ENCODE measurements at regions not wholly inside any gene's neighbourhood (a gene's known extent, or its start where the extent isn't known, plus 50 kb on each side); places are given as distances from the start of the nearest gene placed in this dataset.

DNA sequence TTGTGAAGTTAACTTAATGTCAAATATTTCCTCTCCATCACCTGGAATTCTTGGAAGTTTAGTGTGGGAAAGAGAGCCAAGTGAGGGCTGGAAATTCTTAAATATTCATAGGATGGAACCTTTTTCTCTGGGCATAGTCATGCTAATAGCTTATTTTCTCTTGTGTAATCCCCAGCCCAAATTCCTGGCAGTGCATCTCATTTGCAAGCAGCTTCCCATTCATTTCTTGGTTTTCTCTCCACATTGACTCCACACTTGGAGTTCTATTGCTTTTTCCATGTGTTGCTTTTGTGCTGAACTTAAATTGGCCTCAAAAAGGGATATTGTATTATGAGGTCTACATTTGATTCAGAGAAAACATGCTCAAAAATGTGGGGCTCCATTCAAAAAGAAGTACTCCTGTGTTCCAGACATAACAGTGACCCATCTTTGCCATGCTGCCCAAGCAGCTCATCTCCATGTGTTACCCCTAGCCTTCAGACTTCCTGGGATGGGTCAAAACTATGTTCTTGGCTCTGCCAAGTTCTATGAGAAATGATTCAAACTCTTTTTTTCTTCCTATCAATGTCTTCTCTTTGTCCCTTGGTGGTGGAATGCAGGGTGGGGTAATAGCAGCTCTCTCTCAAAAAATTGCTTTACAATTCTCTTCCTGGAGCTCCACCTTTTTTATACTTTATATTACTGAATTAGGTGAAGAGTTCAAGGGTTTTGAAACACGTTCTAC is 2471.5 kb downstream of the PCDH9 start:
- TF ChIP-seq, protein P1, sequence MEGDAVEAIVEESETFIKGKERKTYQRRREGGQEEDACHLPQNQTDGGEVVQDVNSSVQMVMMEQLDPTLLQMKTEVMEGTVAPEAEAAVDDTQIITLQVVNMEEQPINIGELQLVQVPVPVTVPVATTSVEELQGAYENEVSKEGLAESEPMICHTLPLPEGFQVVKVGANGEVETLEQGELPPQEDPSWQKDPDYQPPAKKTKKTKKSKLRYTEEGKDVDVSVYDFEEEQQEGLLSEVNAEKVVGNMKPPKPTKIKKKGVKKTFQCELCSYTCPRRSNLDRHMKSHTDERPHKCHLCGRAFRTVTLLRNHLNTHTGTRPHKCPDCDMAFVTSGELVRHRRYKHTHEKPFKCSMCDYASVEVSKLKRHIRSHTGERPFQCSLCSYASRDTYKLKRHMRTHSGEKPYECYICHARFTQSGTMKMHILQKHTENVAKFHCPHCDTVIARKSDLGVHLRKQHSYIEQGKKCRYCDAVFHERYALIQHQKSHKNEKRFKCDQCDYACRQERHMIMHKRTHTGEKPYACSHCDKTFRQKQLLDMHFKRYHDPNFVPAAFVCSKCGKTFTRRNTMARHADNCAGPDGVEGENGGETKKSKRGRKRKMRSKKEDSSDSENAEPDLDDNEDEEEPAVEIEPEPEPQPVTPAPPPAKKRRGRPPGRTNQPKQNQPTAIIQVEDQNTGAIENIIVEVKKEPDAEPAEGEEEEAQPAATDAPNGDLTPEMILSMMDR (IDR thresholded peaks at IDR 0.05; ENCODE audit: insufficient read depth, missing control alignments) = no peak
- DNase-seq (ENCODE audit: insufficient read length, low spot score) = no peak
- no peak for FAIRE-seq

DNA sequence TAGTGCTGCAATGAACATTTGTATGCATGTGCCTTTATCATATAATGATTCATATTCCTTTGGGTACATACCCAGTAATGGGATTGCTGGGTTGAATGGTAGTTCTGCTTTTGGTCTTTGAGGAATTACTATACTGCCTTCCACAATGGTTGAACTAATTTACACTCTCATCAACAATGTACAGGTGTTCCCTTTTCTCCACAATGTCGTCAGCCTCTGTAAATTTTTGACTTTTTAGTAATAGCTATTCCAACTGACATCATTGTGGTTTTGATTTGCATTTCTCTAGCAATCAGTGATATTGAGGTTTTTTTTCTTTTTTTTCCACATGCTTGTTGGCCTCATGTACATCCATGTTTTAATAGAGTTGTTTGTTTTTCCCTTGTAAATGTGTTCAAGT is 2473.5 kb downstream of the PCDH9 start:
- FAIRE-seq = no peak
- no peak for DNase-seq (ENCODE audit: insufficient read length, low spot score)
- TF ChIP-seq, protein P1 (IDR thresholded peaks at IDR 0.05; ENCODE audit: insufficient read depth, missing control alignments) = no peak

DNA sequence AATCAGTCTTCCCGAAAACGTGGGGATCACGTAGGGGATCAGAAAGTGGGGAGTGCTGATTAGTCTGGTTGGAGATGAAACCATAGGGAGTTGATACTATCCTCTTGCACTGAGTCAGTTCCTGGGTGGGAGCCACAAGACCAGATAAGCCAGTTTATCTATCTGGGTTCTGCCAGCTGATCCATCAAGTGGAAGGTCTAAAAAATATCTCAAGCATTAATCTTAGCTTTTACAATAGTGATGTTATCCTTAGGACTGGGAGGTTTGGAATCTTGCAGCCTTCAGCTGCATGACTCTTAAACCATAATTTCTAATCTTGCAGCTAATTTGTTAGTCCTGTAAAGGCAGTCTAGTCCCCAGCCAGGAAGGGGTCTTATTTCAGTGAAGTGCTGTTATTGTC is 2474.2 kb downstream of the PCDH9 start:
- DNase-seq (ENCODE audit: insufficient read length, low spot score) (no peak), FAIRE-seq (no peak)
- TF ChIP-seq, protein P1 (IDR thresholded peaks at IDR 0.05; ENCODE audit: insufficient read depth, missing control alignments) = no peak

DNA sequence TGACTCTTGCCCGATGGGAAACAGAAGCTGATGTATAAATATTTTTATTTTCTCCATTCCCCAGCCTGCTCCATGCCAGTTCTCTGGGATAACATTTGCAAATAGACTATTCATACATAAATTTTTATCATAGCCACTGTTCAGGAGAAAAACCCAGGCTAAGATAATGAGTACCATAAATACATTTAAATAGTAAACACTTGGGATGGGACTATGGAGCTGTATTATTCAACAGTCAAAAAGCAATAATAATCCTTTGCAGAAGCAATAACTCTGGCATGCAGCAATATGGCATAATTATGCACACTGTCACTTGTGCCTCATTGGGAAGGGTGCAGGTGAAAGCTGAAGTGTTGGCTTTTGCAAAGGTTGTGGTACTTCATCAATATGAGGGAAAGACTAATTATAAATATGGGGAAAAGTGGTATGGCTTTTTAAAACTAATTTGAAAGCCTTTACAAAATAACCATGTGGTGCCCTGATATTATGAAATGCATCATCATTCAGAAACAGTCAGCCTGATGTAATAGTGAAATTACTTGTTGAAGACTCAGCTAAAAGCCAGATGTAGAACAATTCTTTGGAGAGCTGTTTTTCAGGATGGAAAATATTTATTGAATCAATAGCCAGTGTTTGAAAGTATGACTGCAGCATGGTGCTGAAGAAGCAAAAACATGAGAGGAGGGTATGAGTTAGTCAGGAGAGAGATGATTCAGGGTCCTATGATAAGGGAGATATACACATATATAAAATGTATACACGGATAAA is 2476.7 kb downstream of the PCDH9 start:
- FAIRE-seq (no peak), DNase-seq (ENCODE audit: insufficient read length, low spot score) (no peak)
- TF ChIP-seq, protein P1 (IDR thresholded peaks at IDR 0.05; ENCODE audit: insufficient read depth, missing control alignments) = no peak

DNA sequence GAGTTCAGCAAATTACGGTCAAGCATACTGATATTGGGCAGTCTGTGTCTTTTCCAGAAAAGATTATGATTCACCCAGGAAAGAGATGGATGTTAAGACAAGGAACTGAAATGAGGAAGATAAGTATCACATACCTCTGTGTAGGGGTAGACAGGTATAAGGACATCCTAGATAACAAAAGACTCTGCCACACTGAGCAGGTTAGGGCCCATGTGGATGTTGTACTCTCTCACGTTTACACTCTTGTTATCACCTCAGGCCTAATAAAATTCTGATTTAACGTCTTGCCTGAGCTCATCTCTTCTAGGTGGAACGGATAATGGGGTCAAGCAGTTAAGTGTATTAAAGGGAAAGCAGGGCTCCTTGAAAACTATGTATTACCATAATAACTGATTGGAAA is 2480.8 kb downstream of the PCDH9 start:
- TF ChIP-seq, protein P1 (IDR thresholded peaks at IDR 0.05; ENCODE audit: insufficient read depth, missing control alignments) = no peak
- FAIRE-seq = peak; percentile 38

DNA sequence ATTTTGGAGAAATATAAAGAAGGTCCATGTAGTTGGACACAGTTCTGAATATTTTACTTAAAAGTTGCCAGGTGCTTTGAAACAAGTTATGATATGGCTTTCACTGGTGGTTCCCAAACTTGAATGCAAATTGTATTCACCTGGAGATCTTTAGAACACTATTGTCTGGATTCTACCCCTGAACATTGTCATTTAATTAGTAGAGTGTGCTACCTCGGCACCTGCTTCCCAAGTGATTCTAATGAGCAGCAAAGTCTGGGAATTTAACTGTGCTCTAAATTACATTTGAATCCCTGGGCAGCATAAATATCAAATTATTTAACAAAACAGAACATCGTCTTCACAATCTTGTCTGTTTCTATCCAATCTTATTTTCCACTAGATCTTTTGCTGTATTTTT is 2483.3 kb downstream of the PCDH9 start:
- FAIRE-seq = no peak
- TF ChIP-seq, protein P1 (IDR thresholded peaks at IDR 0.05; ENCODE audit: insufficient read depth, missing control alignments) = no peak
- no peak for DNase-seq (ENCODE audit: insufficient read length, low spot score)

More for the DNA sequence above, 2480.8 kb downstream of the PCDH9 start:
- DNase-seq (ENCODE audit: insufficient read length, low spot score) = no peak

DNA sequence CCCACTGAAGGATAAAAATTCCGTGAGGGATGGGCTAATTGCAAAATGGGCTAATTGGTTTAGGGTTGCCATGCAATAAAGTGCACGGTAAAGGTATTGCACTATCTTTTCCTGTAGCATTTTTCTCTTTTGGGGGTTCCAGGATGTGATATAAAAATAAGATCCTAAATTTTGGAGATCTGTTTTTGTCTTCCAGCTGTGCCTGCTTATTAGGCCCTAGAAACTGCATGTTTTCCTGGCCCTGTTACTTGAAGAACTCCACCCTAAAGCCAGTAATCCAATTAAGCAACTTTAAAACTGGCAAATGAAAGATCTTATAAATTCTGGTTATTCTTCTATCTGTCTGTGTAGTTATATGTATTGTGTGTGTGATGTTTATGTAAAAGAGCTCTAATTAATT is 2489.6 kb downstream of the PCDH9 start:
- FAIRE-seq (no peak), DNase-seq (ENCODE audit: insufficient read length, low spot score) (no peak)
- TF ChIP-seq, protein P1 (IDR thresholded peaks at IDR 0.05; ENCODE audit: insufficient read depth, missing control alignments) = no peak
